ENCODE measurements at regions not wholly inside any gene's neighbourhood (a gene's known extent, or its start where the extent isn't known, plus 50 kb on each side); places are given as distances from the start of the nearest gene placed in this dataset.
A peak's percentile ranks its signal among the peaks of the same experiment; 100 is the strongest.
"Not testable (repeated sequence)": the region's sequence is repeated elsewhere in the genome, so short reads cannot be mapped to it uniquely, and the experiment has no call there.

GRCh38 chr10:3330663-3331062 lies 158.1 kb upstream of the PITRM1 start:
- DNase-seq: peak; percentile 61

GRCh38 chr10:3325954-3326750 lies 153.6 kb upstream of the PITRM1 start:
- DNase-seq: no peak

- DNase-seq: no peak
These were observed 152.0 kb upstream of the PITRM1 start for GRCh38 chr10:3324612-3325038.

- DNase-seq: no peak
These were observed 151.4 kb upstream of the PITRM1 start for GRCh38 chr10:3323865-3324498.

GRCh38 chr10:3321123-3321522 lies 148.5 kb upstream of the PITRM1 start:
- DNase-seq: no peak

- DNase-seq: no peak
These were observed 147.2 kb upstream of the PITRM1 start for GRCh38 chr10:3319811-3320226.

- not testable (repeated sequence) for DNase-seq
These were observed 145.9 kb upstream of the PITRM1 start for GRCh38 chr10:3318480-3318807.

- not testable (repeated sequence) for DNase-seq
These were observed 145.2 kb upstream of the PITRM1 start for GRCh38 chr10:3317553-3318479.

- DNase-seq: not testable (repeated sequence)
These were observed 142.0 kb upstream of the PITRM1 start for GRCh38 chr10:3314445-3315085.

GRCh38 chr10:3313784-3314444 lies 141.3 kb upstream of the PITRM1 start:
- peak; percentile 39 for DNase-seq

GRCh38 chr10:3312403-3312940 lies 139.9 kb upstream of the PITRM1 start:
- DNase-seq: no peak

- no peak for DNase-seq
These were observed 137.6 kb upstream of the PITRM1 start for GRCh38 chr10:3310016-3310784.

GRCh38 chr10:3306050-3306449 lies 133.5 kb upstream of the PITRM1 start:
- no peak for DNase-seq

GRCh38 chr10:3295582-3296151 lies 123.1 kb upstream of the PITRM1 start:
- no peak for DNase-seq

GRCh38 chr10:3294919-3295581 lies 122.5 kb upstream of the PITRM1 start:
- DNase-seq: no peak

GRCh38 chr10:3293581-3294431 lies 121.2 kb upstream of the PITRM1 start:
- no peak for DNase-seq

- no peak for DNase-seq
These were observed 120.1 kb upstream of the PITRM1 start for GRCh38 chr10:3292636-3293035.

GRCh38 chr10:3290550-3290949 lies 118.0 kb upstream of the PITRM1 start:
- no peak for DNase-seq

Data from kidney glomerular epithelial cell (primary cell).